Neural cell (in vitro differentiated cells): ENCODE measurements at regions not wholly inside any gene's neighbourhood (a gene's known extent, or its start where the extent isn't known, plus 50 kb on each side); places are given as distances from the start of the nearest gene placed in this dataset.

Experiments
- H2AFZ ChIP-seq: fragments of 200-600, 300-800 bp; sonication (generic), shearing (Covaris generic); 2 replicates; pipeline ENCODE4 v1.6.0; 2014; ENCODE audit warnings: low read depth, mild to moderate bottlenecking, antibody characterized with exemption, low read length, moderate library complexity
- H3F3A ChIP-seq: fragments of 200-600 bp; shearing (Covaris generic); 2 replicates; pipeline ENCODE4 v1.6.1; 2016; ENCODE audit warnings: mild to moderate bottlenecking, moderate library complexity, mixed read lengths, antibody characterized with exemption, low read length; ENCODE audit not compliant: insufficient read depth, poor library complexity, severe bottlenecking
- H3K27ac ChIP-seq: fragments of 200-600, 300-800 bp; sonication (generic), shearing (Covaris generic); 2 replicates; pipeline ENCODE4 v1.5.1; 2014; ENCODE audit warnings: mild to moderate bottlenecking, low read length, moderate library complexity
- H3K27me3 ChIP-seq: fragments of 300-800, 200-600 bp; sonication (generic), shearing (Covaris generic); 2 replicates; pipeline ENCODE4 v1.6.0; 2014; ENCODE audit warnings: mild to moderate bottlenecking, low read depth, low read length, moderate library complexity; ENCODE audit not compliant: insufficient read depth
- H3K36me3 ChIP-seq: fragments of 300-800, 200-600 bp; sonication (generic), shearing (Covaris generic); 2 replicates; pipeline ENCODE4 v1.5.1; 2014; ENCODE audit warnings: mild to moderate bottlenecking, antibody characterized with exemption, low read length, moderate library complexity; ENCODE audit not compliant: insufficient read depth
- H3K4me2 ChIP-seq: fragments of 300-800, 200-600 bp; sonication (generic), shearing (Covaris generic); 2 replicates; pipeline ENCODE4 v1.6.0; 2014; ENCODE audit warnings: mild to moderate bottlenecking, low read length
- H3K4me3 ChIP-seq: fragments of 300-800, 200-600 bp; sonication (generic), shearing (Covaris generic); 2 replicates; pipeline ENCODE4 v1.5.1; 2014; ENCODE audit warnings: mild to moderate bottlenecking, low read length, moderate library complexity
- H3K79me2 ChIP-seq: fragments of 200-600 bp; shearing (Covaris generic); replicated peaks from 2 replicates; pipeline ENCODE4 v1.6.0; 2014; ENCODE audit warnings: mild to moderate bottlenecking, low read length, moderate library complexity; ENCODE audit not compliant: insufficient read depth
- H3K9ac ChIP-seq: fragments of 300-800, 200-600 bp; sonication (generic), shearing (Covaris generic); 2 replicates; pipeline ENCODE4 v1.6.1; 2016; ENCODE audit warnings: mild to moderate bottlenecking, low read length, mixed read lengths
- H3K9me2 ChIP-seq: fragments of 200-600 bp; shearing (Covaris generic); 2 replicates; pipeline ENCODE4 v1.6.1; 2016; ENCODE audit warnings: mild to moderate bottlenecking, low read length, mixed read lengths; ENCODE audit not compliant: insufficient read depth
- H3K9me3 ChIP-seq: fragments of 200-600, 300-800 bp; sonication (generic), shearing (Covaris generic); 2 replicates; pipeline ENCODE4 v1.6.1; 2016; ENCODE audit warnings: mild to moderate bottlenecking, mixed run types, low read length, moderate library complexity, mixed read lengths
- H4K20me1 ChIP-seq: fragments of 200-600 bp; shearing (Covaris generic); 2 replicates; pipeline ENCODE4 v1.6.1; 2016; ENCODE audit warnings: mild to moderate bottlenecking, mixed run types; ENCODE audit not compliant: insufficient read depth
- CTCF ChIP-seq: fragments of 450-650 bp; IDR thresholded peaks from 2 replicates; pipeline ENCODE4 v1.5.1; 2014; ENCODE audit warnings: antibody characterized with exemption, mild to moderate bottlenecking, moderate library complexity; ENCODE audit not compliant: poor library complexity, severe bottlenecking
- EP300 ChIP-seq: fragments of 450-650 bp; conservative IDR thresholded peaks from 2 replicates; pipeline ENCODE4 v1.6.1; 2014; ENCODE audit warnings: antibody characterized with exemption, mild to moderate bottlenecking, moderate library complexity; ENCODE audit not compliant: poor library complexity, severe bottlenecking
- EZH2 ChIP-seq: fragments of 200-600, 300-800 bp; shearing (Covaris generic), sonication (generic); IDR thresholded peaks from 2 replicates; pipeline ENCODE4 v1.6.1; 2014; ENCODE audit warnings: antibody characterized with exemption, low read length, borderline replicate concordance, mild to moderate bottlenecking; ENCODE audit not compliant: insufficient read depth, poor library complexity, severe bottlenecking
- MXI1 ChIP-seq: fragments of 450-650 bp; conservative IDR thresholded peaks from 2 replicates; pipeline ENCODE4 v1.6.1; 2014; ENCODE audit warnings: antibody characterized with exemption, mild to moderate bottlenecking; ENCODE audit not compliant: poor library complexity, severe bottlenecking
- POLR2AphosphoS5 ChIP-seq: IDR thresholded peaks from 2 replicates; pipeline ENCODE4 v1.6.1; 2012
- RAD21 ChIP-seq: fragments of 450-650 bp; conservative IDR thresholded peaks from 2 replicates; pipeline ENCODE4 v1.6.1; 2014; ENCODE audit warnings: antibody characterized with exemption, mild to moderate bottlenecking, moderate library complexity
- REST ChIP-seq: IDR thresholded peaks from 2 replicates; pipeline ENCODE4 v1.6.1; 2012; ENCODE audit warnings: borderline replicate concordance
- SMC3 ChIP-seq: fragments of 450-650 bp; conservative IDR thresholded peaks from 2 replicates; pipeline ENCODE4 v1.6.1; 2014; ENCODE audit warnings: antibody characterized with exemption, mild to moderate bottlenecking, moderate library complexity; ENCODE audit not compliant: poor library complexity
- TAF1 ChIP-seq: IDR thresholded peaks from 2 replicates; pipeline ENCODE4 v1.6.1; 2012; ENCODE audit warnings: low read depth

GRCh38 chr3:22156868-22157267, 405.9 kb upstream of the ZNF385D start:
- H2AFZ ChIP-seq, result no peak overlapping the region

GRCh38 chr3:22157848-22158247, 406.8 kb upstream of the ZNF385D start:
- H3K79me2 ChIP-seq, result no peaks in the 10 kb centered on the region
- H3K9ac ChIP-seq, result no peak overlapping the region
- no peak overlapping the region for H3K4me3 ChIP-seq
- H4K20me1 ChIP-seq, result no peaks in the 10 kb centered on the region
- no peaks in the 10 kb centered on the region for H3K9me3 ChIP-seq
- H3K27ac ChIP-seq, result no peak overlapping the region
- no peak overlapping the region for H2AFZ ChIP-seq
- H3K27me3 ChIP-seq, result no peaks in the 10 kb centered on the region
- H3F3A ChIP-seq, result no peaks in the 10 kb centered on the region
- H3K9me2 ChIP-seq, result no peaks in the 10 kb centered on the region
- H3K4me2 ChIP-seq, result no peak overlapping the region
- no peaks in the 10 kb centered on the region for H3K36me3 ChIP-seq
- no peak for TF ChIP-seq CTCF
- TF ChIP-seq MXI1, result no peak
- no peak for TF ChIP-seq REST
- TF ChIP-seq EP300, result no peak
- TF ChIP-seq POLR2AphosphoS5, result no peak
- TF ChIP-seq TAF1, result no peak
- no peak for TF ChIP-seq RAD21

More at GRCh38 chr3:22156868-22157267, 405.9 kb upstream of the ZNF385D start:
- TF ChIP-seq TAF1 (no peak), REST (no peak), RAD21 (no peak), EP300 (no peak), SMC3 (no peak), CTCF (no peak), MXI1 (no peak), EZH2 (no peak), POLR2AphosphoS5 (no peak)
- Histone ChIP-seq H3K27ac (no peak overlapping the region), H3K9me2 (no peaks in the 10 kb centered on the region), H3F3A (no peaks in the 10 kb centered on the region), H3K36me3 (no peaks in the 10 kb centered on the region), H3K79me2 (no peaks in the 10 kb centered on the region), H3K4me3 (no peak overlapping the region), H3K9me3 (no peaks in the 10 kb centered on the region), H4K20me1 (no peaks in the 10 kb centered on the region), H3K27me3 (no peaks in the 10 kb centered on the region), H3K9ac (no peak overlapping the region), H3K4me2 (no peak overlapping the region)
